CD14-positive monocyte (primary cell): ENCODE measurements at regions not wholly inside any gene's neighbourhood (a gene's known extent, or its start where the extent isn't known, plus 50 kb on each side); places are given as distances from the start of the nearest gene placed in this dataset.

Experiments
- DNase-seq, 3 donors: peaks; one replicate each; pipeline ENCODE4 v3.0.0-alpha.2; 2011 to 2022
- H2AFZ ChIP-seq: 2 replicates; pipeline ENCODE4 v1.6.0; 2012; ENCODE audit warnings: mild to moderate bottlenecking, low read depth, low read length, inconsistent platforms; ENCODE audit not compliant: insufficient read depth, poor library complexity, severe bottlenecking
- H3K27ac ChIP-seq, 2 donors: 1 replicate in 1 of 2; 2 replicates in 1 of 2; pipeline ENCODE4 v1.5.1; 2012 to 2013; ENCODE audit warnings: low read length in 2 of 2, control low read depth in 1 of 2, inconsistent platforms in 1 of 2, low read depth in 1 of 2, mild to moderate bottlenecking in 1 of 2
- H3K27me3 ChIP-seq, 2 donors: one replicate each; pipeline versions ENCODE4 v1.6.0 to v1.6.1; 2011 to 2013; ENCODE audit warnings: low read length in 2 of 2; ENCODE audit not compliant: control insufficient read depth in 2 of 2, insufficient read depth in 2 of 2
- H3K36me3 ChIP-seq, 2 donors: replicated peaks in 1 of 2; 1 replicate in 1 of 2; 2 replicates in 1 of 2; pipeline versions ENCODE4 v1.5.1 to v1.6.1; 2012 to 2013; ENCODE audit warnings: low read length in 2 of 2, control low read depth in 1 of 2, inconsistent platforms in 1 of 2, mild to moderate bottlenecking in 1 of 2; ENCODE audit not compliant: insufficient read depth in 2 of 2, control insufficient read depth in 1 of 2
- H3K4me1 ChIP-seq, 2 donors: 1 replicate in 1 of 2; 2 replicates in 1 of 2; pipeline versions ENCODE4 v1.5.1 to v1.6.1; 2012 to 2013; ENCODE audit warnings: low read length in 2 of 2, control low read depth in 1 of 2, inconsistent platforms in 1 of 2, mild to moderate bottlenecking in 1 of 2, moderate library complexity in 1 of 2; ENCODE audit not compliant: insufficient read depth in 2 of 2, control insufficient read depth in 1 of 2
- H3K4me2 ChIP-seq: replicated peaks from 2 replicates; pipeline ENCODE3; 2012; ENCODE audit warnings: low read length, moderate library complexity, mild to moderate bottlenecking; ENCODE audit not compliant: poor library complexity, severe bottlenecking; ENCODE audit errors: extremely low read depth
- H3K4me3 ChIP-seq, 3 experiments: fragments of 200-600 bp in 1 of 3; sonication (generic) in 1 of 3; replicated peaks in 1 of 3; 1 replicate in 2 of 3; 2 replicates in 1 of 3; pipeline ENCODE4 v1.5.1; 2011 to 2013; ENCODE audit warnings: low read length in 3 of 3, mild to moderate bottlenecking in 3 of 3, control low read depth in 2 of 3, low read depth in 2 of 3, inconsistent platforms in 1 of 3, moderate library complexity in 1 of 3
- H3K79me2 ChIP-seq: 2 replicates; pipeline ENCODE4 v1.6.0; 2012; ENCODE audit warnings: mild to moderate bottlenecking, control low read depth, inconsistent platforms, low read length, moderate library complexity; ENCODE audit not compliant: insufficient read depth
- H3K9ac ChIP-seq: 2 replicates; pipeline ENCODE4 v1.6.0; 2017; ENCODE audit warnings: low read length, mild to moderate bottlenecking; ENCODE audit not compliant: insufficient read depth, poor library complexity, severe bottlenecking
- H3K9me3 ChIP-seq, 2 donors: replicated peaks in 1 of 2; 1 replicate in 1 of 2; 2 replicates in 1 of 2; pipeline versions ENCODE4 v1.5.1 to v1.6.1; 2012 to 2013; ENCODE audit warnings: low read length in 2 of 2, control low read depth in 1 of 2; ENCODE audit not compliant: control insufficient read depth in 1 of 2, insufficient read depth in 1 of 2
- H4K20me1 ChIP-seq: 2 replicates; pipeline ENCODE4 v1.6.0; 2012; ENCODE audit warnings: mild to moderate bottlenecking, low read length, control low read depth, moderate library complexity; ENCODE audit not compliant: insufficient read depth
- H3K27ac Mint-ChIP-seq, 7 donors: one replicate each; pipeline ENCODE4 v1.8.0; 2020; ENCODE audit warnings: mild to moderate bottlenecking in 7 of 7, mixed read lengths in 7 of 7, moderate library complexity in 6 of 7, inconsistent platforms in 2 of 7
- H3K27me3 Mint-ChIP-seq, 3 donors: one replicate each; pipeline ENCODE4 v1.8.0; 2021 to 2022; ENCODE audit warnings: low read depth in 3 of 3, mild to moderate bottlenecking in 3 of 3, mixed read lengths in 3 of 3, moderate library complexity in 3 of 3, inconsistent platforms in 1 of 3
- H3K36me3 Mint-ChIP-seq, 2 donors: one replicate each; pipeline ENCODE4 v1.8.0; 2020; ENCODE audit warnings: mixed read lengths in 2 of 2, inconsistent platforms in 1 of 2, mild to moderate bottlenecking in 1 of 2
- H3K4me1 Mint-ChIP-seq: one replicate; pipeline ENCODE4 v1.8.0; 2020; ENCODE audit warnings: mild to moderate bottlenecking, mixed read lengths
- H3K4me3 Mint-ChIP-seq, 2 donors: one replicate each; pipeline ENCODE4 v1.8.0; 2020; ENCODE audit warnings: mild to moderate bottlenecking in 2 of 2, mixed read lengths in 2 of 2, moderate library complexity in 1 of 2
- H3K9me3 Mint-ChIP-seq, 7 donors: one replicate each; pipeline ENCODE4 v1.8.0; 2020 to 2022; ENCODE audit warnings: mixed read lengths in 7 of 7, mild to moderate bottlenecking in 6 of 7, moderate library complexity in 6 of 7, inconsistent platforms in 2 of 7
- WGBS: methylation state at CpG from one replicate; pipeline ENCODE4 v1.1.5; 2013; ENCODE audit warnings: missing lambda C conversion rate; ENCODE audit not compliant: insufficient coverage; 5-methylcytosine and 5-hydroxymethylcytosine counted together
- intact Hi-C, 2 donors: fragments of 100-400 bp; cut with micrococcal nuclease; formaldehyde crosslinking; loops; one replicate each; pipeline versions ENCODE4 v1.15.0 to v1.15.1; 2023
- TF ChIP-seq, protein P1 (sequence below): fragments of 200-600 bp; IDR thresholded peaks from one replicate; pipeline ENCODE4 v1.8.0; 2022; ENCODE audit warnings: antibody characterized with exemption, mild to moderate bottlenecking

DNA sequence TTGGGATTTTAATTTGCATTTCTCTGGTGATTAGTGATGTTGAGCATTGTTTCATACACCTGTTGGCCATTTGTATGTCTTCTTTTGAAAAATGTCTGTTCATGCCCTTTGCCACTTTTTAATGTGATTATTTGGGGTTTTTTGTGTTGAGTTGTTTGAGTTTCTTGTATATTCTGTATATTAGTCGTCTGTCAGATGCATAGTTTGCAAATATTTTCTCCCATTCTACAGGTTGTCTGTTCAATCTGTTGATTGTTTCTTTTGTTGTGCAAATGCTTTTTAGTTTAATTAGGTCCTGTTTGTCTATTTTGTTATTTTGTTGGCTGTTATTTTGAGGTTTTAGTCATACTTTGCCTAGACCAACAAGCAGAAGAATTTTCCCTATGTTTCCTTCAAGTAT is 164.0 kb upstream of the CXADR start:
- no peak overlapping the region for H3K4me3 Mint-ChIP-seq
- TF ChIP-seq, protein P1, sequence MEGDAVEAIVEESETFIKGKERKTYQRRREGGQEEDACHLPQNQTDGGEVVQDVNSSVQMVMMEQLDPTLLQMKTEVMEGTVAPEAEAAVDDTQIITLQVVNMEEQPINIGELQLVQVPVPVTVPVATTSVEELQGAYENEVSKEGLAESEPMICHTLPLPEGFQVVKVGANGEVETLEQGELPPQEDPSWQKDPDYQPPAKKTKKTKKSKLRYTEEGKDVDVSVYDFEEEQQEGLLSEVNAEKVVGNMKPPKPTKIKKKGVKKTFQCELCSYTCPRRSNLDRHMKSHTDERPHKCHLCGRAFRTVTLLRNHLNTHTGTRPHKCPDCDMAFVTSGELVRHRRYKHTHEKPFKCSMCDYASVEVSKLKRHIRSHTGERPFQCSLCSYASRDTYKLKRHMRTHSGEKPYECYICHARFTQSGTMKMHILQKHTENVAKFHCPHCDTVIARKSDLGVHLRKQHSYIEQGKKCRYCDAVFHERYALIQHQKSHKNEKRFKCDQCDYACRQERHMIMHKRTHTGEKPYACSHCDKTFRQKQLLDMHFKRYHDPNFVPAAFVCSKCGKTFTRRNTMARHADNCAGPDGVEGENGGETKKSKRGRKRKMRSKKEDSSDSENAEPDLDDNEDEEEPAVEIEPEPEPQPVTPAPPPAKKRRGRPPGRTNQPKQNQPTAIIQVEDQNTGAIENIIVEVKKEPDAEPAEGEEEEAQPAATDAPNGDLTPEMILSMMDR, result no peak
- WGBS, result no CpG with 5 or more reads among the region's 1 CpG

DNA sequence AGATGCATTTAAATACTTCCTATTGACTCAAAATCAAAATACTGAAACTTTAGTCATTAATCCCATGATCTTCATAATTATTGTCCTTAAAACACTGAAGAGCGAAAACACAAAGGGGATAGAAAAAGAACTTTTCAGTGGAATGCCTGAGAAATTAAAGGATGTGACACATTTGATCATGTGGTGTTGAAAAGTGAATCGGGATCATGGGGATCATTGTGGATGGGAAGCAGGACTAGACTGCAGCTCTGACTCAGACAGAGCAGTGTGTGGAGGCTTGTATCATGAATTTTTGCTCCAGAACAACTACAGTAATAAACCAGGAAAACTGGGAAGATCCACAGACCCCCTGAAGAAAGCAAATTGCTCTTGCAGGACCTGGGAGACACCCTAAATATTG is 161.1 kb upstream of the CXADR start:
- no peaks in the 10 kb centered on the region for H3K27me3 Mint-ChIP-seq

More for the DNA sequence above, 164.0 kb upstream of the CXADR start:
- no peaks in the 10 kb centered on the region for H3K4me1 Mint-ChIP-seq
- no peak for DNase-seq
- Histone ChIP-seq H3K4me2 (no peak overlapping the region), H3K27ac (no peak overlapping the region), H4K20me1 (no peaks in the 10 kb centered on the region), H3K27me3 (no peaks in the 10 kb centered on the region), H3K9me3 (peaks cover 5 to 26% of the 10 kb centered on the region in 2 donors), H3K79me2 (no peaks in the 10 kb centered on the region), H2AFZ (no peak overlapping the region), H3K4me1 (no peaks in the 10 kb centered on the region), H3K4me3 (no peak overlapping the region), H3K9ac (no peak overlapping the region), H3K36me3 (no peaks in the 10 kb centered on the region)
- H3K36me3 Mint-ChIP-seq, result no peaks in the 10 kb centered on the region
- intact Hi-C loops, result no loop called here
- H3K27ac Mint-ChIP-seq, result no peak overlapping the region
- H3K9me3 Mint-ChIP-seq, result peaks cover 8 to 29% (median 19%) of the 10 kb centered on the region in 7 donors
- no peaks in the 10 kb centered on the region for H3K27me3 Mint-ChIP-seq

More for the DNA sequence above, 161.1 kb upstream of the CXADR start:
- Histone ChIP-seq H3K9me3 (peaks cover 5 to 17% of the 10 kb centered on the region in 2 donors), H3K4me3 (no peak overlapping the region), H3K79me2 (no peaks in the 10 kb centered on the region), H3K4me2 (no peak overlapping the region), H3K4me1 (no peaks in the 10 kb centered on the region), H4K20me1 (no peaks in the 10 kb centered on the region), H2AFZ (no peak overlapping the region), H3K27ac (no peak overlapping the region), H3K36me3 (no peaks in the 10 kb centered on the region), H3K9ac (no peak overlapping the region), H3K27me3 (no peaks in the 10 kb centered on the region)
- peaks cover 8 to 23% (median 19%) of the 10 kb centered on the region in 7 donors for H3K9me3 Mint-ChIP-seq
- H3K27ac Mint-ChIP-seq, result no peak overlapping the region
- no CpG with 5 or more reads among the region's 2 CpGs for WGBS
- DNase-seq, result no peak
- no peaks in the 10 kb centered on the region for H3K4me1 Mint-ChIP-seq
- no peak overlapping the region for H3K4me3 Mint-ChIP-seq
- intact Hi-C loops, result no loop called here
- no peaks in the 10 kb centered on the region for H3K36me3 Mint-ChIP-seq
- TF ChIP-seq, protein P1, result no peak
